Muscle of arm (tissue), 1 donor: ENCODE measurements at regions not wholly inside any gene's neighbourhood (a gene's known extent, or its start where the extent isn't known, plus 50 kb on each side); places are given as distances from the start of the nearest gene placed in this dataset.

Source experiments
- DNase-seq: peaks from one replicate; pipeline ENCODE4 v3.0.0-alpha.2; 2013

- no peak for DNase-seq
These were observed 75.1 kb downstream of the LINGO1 start for GRCh38 chr15:77557564-77557963.

GRCh38 chr15:77557144-77557543 lies 75.6 kb downstream of the LINGO1 start:
- no peak for DNase-seq

GRCh38 chr15:77556622-77557021 lies 76.1 kb downstream of the LINGO1 start:
- no peak for DNase-seq

GRCh38 chr15:77555232-77555631 lies 77.5 kb downstream of the LINGO1 start:
- no peak for DNase-seq

GRCh38 chr15:77554306-77555080 lies 78.2 kb downstream of the LINGO1 start:
- no peak for DNase-seq

- DNase-seq, result no peak
These were observed 79.0 kb downstream of the LINGO1 start for GRCh38 chr15:77553695-77554094.

- DNase-seq, result no peak
These were observed 79.5 kb downstream of the LINGO1 start for GRCh38 chr15:77553257-77553656.

- DNase-seq, result no peak
These were observed 80.6 kb downstream of the LINGO1 start for GRCh38 chr15:77552066-77552465.

GRCh38 chr15:77550301-77551251 lies 82.1 kb downstream of the LINGO1 start:
- no peak for DNase-seq

- DNase-seq, result no peak
These were observed 83.0 kb downstream of the LINGO1 start for GRCh38 chr15:77549576-77550288.

- no peak for DNase-seq
These were observed 83.8 kb downstream of the LINGO1 start for GRCh38 chr15:77548589-77549557.

GRCh38 chr15:77547801-77548588 lies 84.7 kb downstream of the LINGO1 start:
- no peak for DNase-seq

GRCh38 chr15:77546870-77547269 lies 85.8 kb downstream of the LINGO1 start:
- DNase-seq, result no peak

GRCh38 chr15:77546050-77546501 lies 86.6 kb downstream of the LINGO1 start:
- DNase-seq, result no peak

- no peak for DNase-seq
These were observed 87.7 kb downstream of the LINGO1 start for GRCh38 chr15:77545058-77545457.

GRCh38 chr15:77544162-77544561 lies 88.5 kb downstream of the LINGO1 start:
- DNase-seq, result no peak

- DNase-seq, result peak; percentile 89
These were observed 89.4 kb downstream of the LINGO1 start for GRCh38 chr15:77543159-77543882.

GRCh38 chr15:77542491-77543001 lies 90.2 kb downstream of the LINGO1 start:
- DNase-seq, result no peak
